GM19467 (cell line): ENCODE measurements at regions not wholly inside any gene's neighbourhood (a gene's known extent, or its start where the extent isn't known, plus 50 kb on each side); places are given as distances from the start of the nearest gene placed in this dataset.

Source experiments
- ATAC-seq: cut with Tn5 transposase; IDR thresholded peaks from one replicate; pipeline ENCODE4 v1.9.1; 2021; ENCODE audit warnings: mild to moderate bottlenecking, moderate library complexity; ENCODE audit not compliant: unreplicated experiment

DNA sequence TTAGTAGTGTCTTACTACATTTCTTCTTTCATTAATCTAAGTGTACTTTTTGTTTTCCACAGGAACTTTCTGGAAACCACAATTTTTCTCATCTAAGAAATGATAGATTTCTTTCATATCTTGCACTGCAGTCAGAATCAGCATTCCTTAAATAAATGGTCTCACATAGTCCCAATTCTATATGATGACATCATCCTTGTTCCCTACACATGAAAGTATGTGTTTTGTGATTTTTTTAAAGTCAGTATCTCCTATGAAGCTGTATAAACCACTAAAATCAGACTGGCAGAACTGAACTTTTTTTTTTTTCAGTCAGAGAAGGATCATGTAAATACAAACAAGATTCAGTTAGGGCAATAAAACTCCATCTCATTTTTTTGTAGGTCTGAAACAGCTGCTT lies 742.6 kb upstream of the CXADR start:
- no peak for ATAC-seq

DNA sequence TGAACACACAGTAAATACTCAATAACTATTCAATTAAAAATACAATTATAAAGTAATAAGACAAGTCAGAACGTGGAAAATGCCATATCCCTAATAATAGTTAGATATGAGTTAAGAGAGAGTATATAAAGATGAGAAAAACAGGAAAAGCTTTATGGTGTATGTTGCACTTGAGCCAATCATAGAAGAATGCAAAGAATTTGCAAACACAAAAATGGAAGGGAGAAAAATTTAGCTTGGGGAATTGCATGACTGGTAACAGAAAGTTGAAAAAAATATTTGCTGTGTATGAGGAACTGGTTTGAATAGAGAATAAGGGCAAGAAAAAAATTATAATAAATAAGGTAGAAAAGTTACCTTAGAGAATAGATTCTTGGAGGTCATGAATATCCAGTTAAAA lies 739.6 kb upstream of the CXADR start:
- ATAC-seq = no peak

DNA sequence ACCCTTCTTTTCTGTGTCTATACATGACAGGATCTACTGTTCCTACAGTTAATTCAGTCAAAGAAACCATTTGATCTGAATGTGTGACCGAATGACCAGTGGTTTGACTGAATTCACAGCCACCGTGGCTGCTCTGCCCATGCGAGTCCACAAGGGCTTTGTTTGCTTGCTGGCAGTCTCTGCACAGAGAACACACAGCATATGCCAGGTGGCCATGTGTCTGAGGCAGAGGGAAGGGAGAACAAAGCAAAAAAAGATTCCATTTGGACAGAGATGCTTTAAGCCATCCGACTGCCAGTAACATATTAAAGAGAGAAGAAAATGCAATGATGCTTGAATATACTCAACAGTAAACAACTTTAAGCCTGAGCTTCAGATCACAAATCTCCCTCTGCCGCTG lies 737.8 kb upstream of the CXADR start:
- ATAC-seq = no peak

DNA sequence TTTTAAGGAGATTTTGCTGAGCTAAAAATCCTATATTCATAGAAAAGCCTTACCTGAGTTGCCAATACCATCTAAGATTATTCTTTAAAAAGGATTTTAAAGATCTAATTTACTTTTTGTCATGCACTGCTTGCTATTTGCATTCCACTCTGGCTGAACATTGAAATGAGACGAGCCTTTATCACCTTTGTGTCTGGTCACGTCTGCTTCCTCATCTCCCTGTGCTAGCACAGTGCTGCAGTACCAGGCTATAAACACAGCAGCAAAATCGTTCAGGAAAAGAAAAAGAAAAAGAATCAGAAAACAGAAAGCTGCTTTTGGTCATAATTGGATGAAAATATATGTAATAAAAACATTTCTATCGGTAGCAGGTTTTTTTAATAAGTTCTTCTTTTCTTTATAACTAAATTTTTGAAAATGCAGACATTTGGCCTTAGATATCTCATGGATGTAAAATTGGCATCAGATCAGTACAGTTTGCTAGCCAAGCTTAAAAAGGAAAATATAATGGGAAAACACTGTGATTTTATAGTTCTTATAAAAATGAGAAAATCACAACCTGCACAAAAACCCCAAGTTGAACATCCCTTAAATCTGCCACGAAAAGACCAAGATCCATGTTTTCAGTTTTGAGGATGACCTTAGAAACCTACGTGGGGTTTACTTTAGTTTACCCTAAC lies 735.7 kb upstream of the CXADR start:
- no peak for ATAC-seq

DNA sequence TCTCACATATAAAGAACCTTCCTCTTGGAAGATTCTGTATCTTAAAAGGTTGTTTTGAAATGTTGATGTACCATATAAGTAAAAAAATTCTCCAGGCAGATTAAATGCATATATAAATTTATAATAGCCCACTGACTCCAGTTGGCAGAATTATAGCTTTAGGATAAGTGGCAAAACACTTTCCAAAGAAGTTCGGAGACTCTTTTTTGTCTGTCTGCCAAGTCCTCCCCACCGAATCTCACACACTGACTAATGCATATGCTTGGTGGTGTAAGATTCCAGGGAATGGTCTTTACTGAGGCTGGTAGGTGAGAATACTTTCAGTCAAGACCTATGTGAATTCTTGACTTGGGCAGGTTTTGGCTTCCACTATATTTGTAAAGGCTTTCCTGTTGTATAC lies 724.3 kb upstream of the CXADR start:
- ATAC-seq = no peak

DNA sequence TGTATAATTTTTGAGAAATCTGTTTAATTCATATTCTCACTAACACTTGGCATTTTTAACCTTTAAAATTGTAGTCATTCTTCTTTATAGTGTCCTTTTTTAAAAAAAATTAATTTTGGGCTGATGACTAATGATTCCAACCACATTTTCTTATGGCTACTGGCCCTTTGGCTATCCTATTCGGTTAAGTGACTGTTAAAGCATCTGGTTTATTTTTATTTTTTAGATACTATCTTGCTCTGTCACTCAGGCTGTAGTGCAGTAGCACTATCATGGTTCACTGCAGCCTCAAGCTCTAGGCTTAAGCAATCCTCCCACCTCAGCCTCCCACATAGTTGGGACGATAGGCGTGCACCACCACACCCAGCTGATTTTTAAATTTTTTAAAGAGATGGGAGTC lies 723.2 kb upstream of the CXADR start:
- no peak for ATAC-seq

DNA sequence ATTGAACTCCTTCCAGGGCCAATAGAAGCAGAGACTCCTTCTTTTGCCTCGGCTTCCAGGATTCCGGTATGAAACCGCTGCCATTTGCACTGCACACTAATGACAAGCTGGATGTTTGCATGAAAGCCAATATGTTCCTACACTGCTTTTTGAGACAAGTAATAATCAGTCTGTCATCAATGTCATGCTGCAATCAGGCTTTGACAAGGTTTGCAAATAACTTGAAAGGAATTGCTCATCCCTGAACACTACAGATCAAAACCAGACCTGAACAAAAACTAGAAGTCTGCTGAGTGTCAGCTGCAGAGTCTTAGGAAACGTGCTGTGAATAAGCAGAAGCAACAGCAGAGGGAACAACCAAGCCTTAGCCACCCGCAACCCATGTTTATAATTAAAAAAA lies 720.7 kb upstream of the CXADR start:
- ATAC-seq = no peak

DNA sequence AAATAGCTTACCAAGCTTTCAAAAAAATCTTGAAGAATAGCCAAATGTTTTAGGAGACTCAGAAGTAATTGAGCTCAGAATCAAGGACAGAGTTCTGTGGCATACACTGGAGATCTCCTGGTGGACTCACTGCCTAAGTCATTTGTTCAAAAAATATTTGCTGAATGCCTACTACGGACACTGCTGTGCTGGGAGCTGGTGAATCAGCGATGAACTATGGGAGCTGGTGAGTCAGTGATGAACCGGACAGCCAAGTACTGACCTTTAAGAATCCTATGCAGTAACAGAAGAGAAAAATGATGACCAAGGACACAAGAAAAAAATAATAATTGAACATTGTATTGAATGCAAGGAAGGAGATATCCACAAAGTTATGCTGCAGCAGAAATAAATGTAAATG lies 717.9 kb upstream of the CXADR start:
- no peak for ATAC-seq

DNA sequence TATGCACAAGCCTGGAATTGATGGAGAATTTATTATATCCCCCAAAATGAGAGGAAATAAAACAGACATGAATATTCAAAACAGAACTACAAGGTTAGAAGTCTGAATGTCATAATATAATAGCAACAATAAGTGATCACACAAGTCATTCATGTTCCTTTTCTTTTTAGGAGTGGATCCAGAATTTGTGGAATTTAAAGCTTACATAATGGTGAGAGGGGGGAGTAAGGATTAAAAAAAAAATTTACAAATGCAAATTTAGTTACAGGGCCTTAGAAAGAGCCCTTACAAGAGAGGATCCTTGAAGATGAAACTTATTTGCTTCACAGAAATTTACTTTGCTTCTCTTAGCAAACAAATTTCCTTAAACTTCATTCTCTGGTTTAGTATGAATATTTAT lies 716.1 kb upstream of the CXADR start:
- no peak for ATAC-seq

DNA sequence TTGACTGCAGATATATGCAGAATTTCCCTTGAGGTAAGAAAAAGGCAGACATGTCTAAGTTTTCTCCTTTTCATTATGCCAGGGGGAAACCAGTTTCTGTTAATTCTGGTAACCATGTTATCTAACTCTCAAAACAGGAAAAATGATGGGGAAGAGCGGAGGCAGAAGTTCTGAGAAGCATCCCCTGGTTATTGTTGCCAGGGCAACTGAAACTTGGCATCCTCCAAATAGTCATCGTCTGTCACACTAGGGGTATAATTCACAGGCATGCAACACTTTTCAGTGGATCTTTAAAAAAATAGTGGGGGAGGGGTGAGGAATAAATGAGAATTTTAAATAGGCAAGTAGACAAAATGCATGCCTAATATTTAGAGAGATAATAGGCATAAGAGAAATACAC lies 715.3 kb upstream of the CXADR start:
- ATAC-seq = no peak

DNA sequence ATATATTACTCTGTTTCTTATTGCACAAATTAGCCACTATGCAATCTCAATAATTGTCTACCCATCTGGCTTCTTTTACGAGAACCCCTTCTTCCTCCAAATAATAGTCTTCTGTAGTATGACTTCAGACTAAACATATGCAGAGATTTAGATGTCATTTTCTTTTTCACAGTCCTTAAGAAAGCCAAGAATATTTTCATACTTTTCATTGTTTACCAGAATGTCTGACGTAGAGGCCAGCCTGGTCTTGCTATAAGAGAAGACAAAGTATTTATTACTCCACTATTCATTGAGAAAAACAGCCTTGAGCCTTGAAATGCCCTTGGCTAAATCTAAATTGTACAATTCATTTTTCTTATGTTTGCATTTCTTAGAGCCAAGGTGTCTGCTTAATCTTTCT lies 714.9 kb upstream of the CXADR start:
- ATAC-seq = no peak

DNA sequence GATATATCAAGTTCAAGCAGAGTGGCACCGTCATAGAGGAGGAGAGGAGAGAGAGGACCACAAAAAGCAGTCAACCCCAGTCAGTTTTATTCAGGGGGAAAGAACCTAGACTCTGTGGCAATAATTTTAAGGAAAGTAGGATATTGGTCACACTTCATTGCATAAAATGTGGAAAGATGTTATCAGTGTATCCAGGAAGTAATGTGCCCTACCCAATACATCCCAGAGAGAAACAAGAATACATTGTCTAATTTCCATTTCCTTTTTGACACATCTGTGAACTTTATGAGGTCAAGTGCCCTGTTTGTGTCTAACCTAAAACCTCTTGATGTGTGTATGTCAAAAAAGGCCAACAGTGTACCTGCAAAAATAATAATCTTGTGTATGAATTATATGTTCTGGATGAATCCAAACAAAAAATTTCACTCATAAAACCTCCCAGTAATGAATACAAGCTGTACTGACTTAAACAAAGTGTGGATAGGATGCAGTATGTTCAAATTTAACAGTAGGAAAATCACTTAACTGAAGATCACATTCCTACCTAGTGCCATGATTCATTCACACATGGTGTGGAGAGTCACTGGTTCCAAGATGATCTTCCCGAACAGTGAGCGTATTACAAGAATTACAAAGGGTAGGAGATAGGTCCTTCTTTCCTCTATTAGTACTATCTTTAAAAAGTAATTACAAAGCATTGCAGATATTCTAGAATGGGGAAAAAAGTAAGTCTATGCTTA lies 712.1 kb upstream of the CXADR start:
- ATAC-seq = no peak

DNA sequence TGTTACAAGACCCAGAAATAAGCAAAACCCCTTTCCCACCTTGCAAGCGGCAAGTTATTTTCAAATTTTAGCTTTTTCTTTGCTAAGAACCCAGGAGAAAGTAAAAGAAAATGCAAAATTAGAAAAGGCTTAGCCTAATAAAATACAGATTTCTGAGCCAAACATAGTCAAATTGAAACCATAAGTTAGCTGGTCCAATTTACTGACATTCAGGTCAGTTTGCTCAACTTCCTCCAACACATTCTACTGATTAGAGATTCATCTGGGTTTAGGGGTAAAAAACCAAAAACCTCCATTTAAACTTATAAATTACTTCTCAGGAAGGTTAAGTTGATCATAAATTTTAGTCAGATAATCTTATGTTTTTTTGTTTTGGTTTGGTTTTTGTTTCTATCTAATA lies 701.8 kb upstream of the CXADR start:
- no peak for ATAC-seq

DNA sequence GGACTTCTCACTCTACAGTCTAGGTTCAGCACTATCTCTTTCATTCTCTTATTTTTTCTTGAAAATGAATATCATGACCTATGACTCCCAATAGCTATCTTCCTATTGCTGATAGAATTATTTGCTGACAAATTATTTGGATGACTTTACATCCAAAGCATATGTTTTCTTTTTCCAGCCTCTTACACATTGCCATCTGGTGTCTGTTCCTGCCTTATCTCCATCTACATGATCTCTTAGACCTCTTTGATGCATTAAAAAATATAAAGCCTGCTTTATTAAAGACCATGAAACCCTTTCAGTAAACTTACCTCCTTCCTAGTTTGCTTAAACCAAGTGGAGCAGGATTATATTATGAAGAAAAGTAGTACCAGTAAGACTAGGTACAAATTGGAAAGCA lies 700.9 kb upstream of the CXADR start:
- no peak for ATAC-seq

DNA sequence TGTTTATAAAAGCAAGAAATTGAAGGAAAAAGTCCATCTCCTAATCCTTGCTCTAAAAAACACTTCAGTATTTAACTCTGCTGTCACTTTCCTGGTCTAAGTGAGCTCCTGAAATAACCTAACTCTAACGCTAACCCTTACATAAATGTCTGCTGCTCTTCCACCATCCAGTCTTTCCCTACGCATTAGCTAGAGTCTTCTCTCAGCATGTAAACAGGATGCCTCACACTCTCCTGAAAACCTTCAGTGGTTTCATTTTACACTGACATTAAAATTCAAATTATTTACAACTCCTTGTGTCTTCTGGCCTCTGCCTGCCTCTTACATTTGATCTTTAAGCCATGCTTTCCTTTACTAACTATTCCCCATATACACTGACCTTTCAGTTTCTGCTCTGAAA lies 697.6 kb upstream of the CXADR start:
- ATAC-seq = no peak

DNA sequence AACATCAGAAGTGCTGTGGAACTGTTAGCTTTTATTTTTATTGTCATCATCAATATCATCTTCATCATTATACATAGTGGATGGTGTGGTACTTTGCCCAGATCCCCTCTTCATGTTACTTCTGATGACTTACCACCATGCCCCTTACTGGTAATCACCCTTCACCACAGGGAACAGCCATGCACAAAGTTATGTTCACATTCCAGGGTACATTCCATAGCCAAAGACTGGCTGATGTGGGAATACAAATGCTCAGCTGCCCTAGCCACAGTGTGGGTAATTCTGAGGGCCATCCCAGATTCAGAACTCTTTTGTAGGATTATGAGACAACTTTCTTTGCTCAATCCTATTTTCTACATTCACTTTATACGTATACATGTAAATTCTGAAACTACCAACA lies 691.3 kb upstream of the CXADR start:
- no peak for ATAC-seq

DNA sequence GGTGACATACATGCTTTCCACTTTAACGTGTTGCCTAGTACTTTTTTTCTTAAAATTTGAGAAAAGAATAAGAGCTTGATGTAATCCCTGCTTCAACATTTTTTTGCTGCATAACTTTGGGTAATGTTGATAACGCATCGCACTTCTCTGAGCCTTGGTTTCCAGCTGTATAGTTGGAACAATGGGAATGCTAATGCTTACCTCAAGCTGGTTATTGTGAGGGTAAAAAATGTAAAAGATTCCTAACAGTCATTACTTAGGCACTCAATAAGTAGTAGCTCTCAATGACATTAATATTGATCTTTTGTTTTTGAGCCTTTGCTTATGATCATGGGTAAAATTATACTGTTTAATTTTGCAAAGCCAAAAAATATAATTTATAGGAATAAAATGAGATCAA lies 683.3 kb upstream of the CXADR start:
- no peak for ATAC-seq

DNA sequence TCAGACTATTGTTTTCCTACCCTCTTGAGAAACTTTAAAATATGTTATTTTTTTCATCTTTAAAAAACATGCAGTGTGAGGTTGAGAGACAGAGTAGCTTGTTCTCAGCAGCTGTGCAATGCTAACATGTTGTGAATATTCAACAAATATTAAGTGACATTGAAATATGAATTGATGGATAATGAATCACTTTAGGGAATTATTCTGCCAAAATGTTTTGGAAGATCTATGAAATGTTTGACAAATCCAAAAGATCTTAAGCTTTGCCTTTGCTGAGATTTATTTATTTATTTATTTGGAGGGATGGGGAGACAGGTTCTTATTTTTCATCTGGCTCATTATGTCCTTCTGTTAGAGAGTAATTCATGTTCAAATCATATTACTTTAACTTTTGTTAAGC lies 680.1 kb upstream of the CXADR start:
- no peak for ATAC-seq

DNA sequence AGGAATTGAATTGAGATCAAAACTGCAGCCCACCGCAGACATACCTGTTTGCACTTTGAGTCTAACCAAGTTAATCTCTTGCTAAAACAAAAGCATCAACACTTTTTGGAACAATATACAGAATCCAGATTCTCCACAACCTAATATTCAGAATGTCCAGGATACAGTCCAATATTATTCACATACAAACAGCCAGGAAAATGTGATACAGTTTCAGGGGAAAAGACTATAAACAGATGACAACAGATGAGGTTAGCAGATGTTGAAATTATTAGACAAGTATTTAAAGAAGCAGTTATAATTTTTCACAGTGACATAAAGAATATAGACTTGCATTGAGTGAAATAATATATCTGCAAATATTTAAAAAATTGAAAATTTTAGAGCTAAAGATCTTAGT lies 678.1 kb upstream of the CXADR start:
- no peak for ATAC-seq

DNA sequence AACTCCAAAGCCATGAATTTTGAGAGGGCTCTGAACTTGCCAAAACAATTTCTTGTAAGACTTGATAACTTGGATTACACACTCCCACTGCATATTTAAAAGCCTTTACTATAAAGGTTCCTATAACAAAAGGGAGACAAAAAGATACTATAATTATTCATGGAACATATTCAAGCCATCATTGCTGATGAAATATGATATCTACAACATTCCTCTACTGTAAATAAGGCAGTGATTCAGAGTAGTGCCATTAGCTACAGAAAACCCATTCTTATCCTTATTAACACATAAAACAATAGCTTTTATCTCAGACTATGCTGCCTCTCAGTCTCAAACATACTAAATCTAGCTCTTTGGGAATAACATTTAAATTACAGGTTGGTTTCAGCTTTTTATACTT lies 675.5 kb upstream of the CXADR start:
- ATAC-seq = no peak

DNA sequence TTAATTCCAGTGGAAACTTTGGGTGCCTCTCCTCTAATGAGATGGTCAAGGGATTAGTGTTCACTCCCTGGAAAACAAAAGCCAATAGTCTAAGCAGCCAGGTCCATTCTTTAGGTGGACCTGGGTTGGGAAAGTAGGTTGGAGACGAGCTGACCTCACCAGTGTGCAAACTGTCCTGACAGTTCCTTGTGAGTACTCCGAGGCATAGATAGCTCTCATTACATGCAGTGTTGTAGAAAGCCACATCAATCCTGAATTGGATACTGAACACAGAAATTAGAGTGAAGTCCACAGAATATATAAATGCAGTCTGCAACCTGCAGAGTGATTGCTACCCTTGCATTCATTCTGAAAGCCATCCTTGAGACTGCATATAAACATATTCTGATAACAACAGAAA lies 675.1 kb upstream of the CXADR start:
- ATAC-seq = no peak

DNA sequence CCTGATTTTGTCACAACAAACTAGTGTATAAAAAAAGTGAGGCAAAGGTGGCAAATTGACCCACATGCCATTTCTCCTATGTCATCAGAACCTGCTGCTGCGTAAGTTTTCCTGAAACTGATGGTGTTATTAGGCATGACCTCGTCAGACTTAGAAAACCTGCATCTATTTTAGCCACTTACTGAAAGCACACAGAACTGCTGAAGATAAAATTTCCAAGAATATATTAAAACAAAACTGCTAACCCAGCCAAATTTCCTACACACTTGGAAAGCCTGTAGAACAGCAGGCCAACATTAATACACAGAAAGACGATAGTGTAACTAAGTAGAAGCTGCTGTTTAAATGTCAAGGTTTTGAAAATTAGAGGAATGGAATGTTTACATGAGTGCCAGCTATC lies 674.5 kb upstream of the CXADR start:
- ATAC-seq = no peak

DNA sequence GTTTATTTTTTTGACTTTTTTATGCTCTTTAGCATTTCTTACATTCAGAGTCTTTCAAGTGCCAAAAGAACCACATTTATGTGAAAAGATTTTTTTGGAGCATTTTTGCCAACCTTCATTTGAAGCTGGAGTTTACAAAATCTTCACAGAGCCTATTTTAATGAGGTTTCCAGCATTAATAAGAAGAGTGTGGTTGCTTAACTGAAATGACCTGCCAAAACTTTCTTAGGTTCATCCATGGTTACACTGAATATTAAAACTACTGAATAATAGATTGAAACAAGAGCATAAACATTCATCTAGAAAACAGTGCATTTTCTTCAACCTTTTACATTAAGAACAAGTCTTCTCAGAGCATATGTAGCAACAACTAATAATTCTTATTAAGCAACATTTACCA lies 672.3 kb upstream of the CXADR start:
- no peak for ATAC-seq
